ENCODE measurements at regions not wholly inside any gene's neighbourhood (a gene's known extent, or its start where the extent isn't known, plus 50 kb on each side); places are given as distances from the start of the nearest gene placed in this dataset.

DNA sequence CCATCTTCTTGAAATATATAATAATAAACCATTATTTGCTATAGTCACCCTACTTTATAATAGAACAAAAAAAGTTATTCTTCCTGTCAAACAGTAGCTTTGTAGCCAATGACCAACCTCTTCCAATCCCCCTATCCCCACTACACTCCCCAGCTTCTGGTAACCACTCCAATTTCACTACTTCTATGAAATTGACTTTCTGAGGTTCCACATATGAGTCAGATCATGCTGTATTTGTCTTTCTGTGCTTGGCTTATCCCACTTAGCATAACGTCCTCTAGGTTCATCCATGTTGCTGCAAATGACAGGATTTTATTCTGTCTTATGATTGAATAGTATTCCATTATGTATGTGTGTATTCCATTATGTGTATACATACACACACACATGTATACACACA, 809.7 kb upstream of the NDST4 start:
- Histone ChIP-seq H3K4me3 (no peak overlapping the region), H2AFZ (no peak overlapping the region), H4K20me1 (replicated peaks; ENCODE audit: insufficient read depth) (no peaks in the 10 kb centered on the region), H3K36me3 (ENCODE audit: insufficient read depth) (no peaks in the 10 kb centered on the region), H3K79me2 (replicated peaks; ENCODE audit: insufficient read depth) (no peaks in the 10 kb centered on the region), H3K9me2 (ENCODE audit: insufficient read depth) (no peaks in the 10 kb centered on the region), H3F3A (replicated peaks; ENCODE audit: low read depth) (no peaks in the 10 kb centered on the region), H3K27me3 (ENCODE audit: insufficient read depth) (no peaks in the 10 kb centered on the region), H3K4me2 (no peak overlapping the region), H3K4me1 (ENCODE audit: insufficient read depth) (no peaks in the 10 kb centered on the region), H3K27ac (ENCODE audit: low read depth) (no peak overlapping the region)
- DNase-seq (ENCODE audit: low spot score) (no peak), ATAC-seq (no peak)
- 0 out of 3 replicates have a peak, but pooled peaks cover 3% of the 10 kb centered on the region for H3K36me3 Mint-ChIP-seq (ENCODE audit: low read depth)
- peaks cover 5% of the 10 kb centered on the region for H3K4me1 Mint-ChIP-seq
- no peak overlapping the region for H3K4me3 Mint-ChIP-seq
- no peak overlapping the region for H3K27ac Mint-ChIP-seq
- H3K27me3 Mint-ChIP-seq (ENCODE audit: insufficient read depth, low read depth, poor library complexity): no peaks in the 10 kb centered on the region
- H3K9me3 Mint-ChIP-seq: no peaks in the 10 kb centered on the region
- no peak for TF ChIP-seq EZH2 (IDR thresholded peaks at IDR 0.05; ENCODE audit: low read depth, unreplicated experiment)
- TF ChIP-seq EZH2phosphoT487 (IDR thresholded peaks at IDR 0.05; ENCODE audit: unreplicated experiment): no peak
- no peak for TF ChIP-seq NANOG (IDR thresholded peaks at IDR 0.05; ENCODE audit: borderline replicate concordance)
- no peak for TF ChIP-seq ZNF331 (CRISPR knock-in tag; IDR thresholded peaks at IDR 0.05; ENCODE audit: low read depth)
- TF ChIP-seq ETS1 (IDR thresholded peaks at IDR 0.05): no peak
- TF ChIP-seq CTCF (conservative IDR thresholded peaks at IDR 0.05; ENCODE audit: low read depth in 2 of 2): no peak
- TF ChIP-seq, protein P1, sequence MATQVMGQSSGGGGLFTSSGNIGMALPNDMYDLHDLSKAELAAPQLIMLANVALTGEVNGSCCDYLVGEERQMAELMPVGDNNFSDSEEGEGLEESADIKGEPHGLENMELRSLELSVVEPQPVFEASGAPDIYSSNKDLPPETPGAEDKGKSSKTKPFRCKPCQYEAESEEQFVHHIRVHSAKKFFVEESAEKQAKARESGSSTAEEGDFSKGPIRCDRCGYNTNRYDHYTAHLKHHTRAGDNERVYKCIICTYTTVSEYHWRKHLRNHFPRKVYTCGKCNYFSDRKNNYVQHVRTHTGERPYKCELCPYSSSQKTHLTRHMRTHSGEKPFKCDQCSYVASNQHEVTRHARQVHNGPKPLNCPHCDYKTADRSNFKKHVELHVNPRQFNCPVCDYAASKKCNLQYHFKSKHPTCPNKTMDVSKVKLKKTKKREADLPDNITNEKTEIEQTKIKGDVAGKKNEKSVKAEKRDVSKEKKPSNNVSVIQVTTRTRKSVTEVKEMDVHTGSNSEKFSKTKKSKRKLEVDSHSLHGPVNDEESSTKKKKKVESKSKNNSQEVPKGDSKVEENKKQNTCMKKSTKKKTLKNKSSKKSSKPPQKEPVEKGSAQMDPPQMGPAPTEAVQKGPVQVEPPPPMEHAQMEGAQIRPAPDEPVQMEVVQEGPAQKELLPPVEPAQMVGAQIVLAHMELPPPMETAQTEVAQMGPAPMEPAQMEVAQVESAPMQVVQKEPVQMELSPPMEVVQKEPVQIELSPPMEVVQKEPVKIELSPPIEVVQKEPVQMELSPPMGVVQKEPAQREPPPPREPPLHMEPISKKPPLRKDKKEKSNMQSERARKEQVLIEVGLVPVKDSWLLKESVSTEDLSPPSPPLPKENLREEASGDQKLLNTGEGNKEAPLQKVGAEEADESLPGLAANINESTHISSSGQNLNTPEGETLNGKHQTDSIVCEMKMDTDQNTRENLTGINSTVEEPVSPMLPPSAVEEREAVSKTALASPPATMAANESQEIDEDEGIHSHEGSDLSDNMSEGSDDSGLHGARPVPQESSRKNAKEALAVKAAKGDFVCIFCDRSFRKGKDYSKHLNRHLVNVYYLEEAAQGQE (IDR thresholded peaks at IDR 0.05; ENCODE audit: unreplicated experiment): no peak
- TF ChIP-seq JUNB (IDR thresholded peaks at IDR 0.05; ENCODE audit: unreplicated experiment): no peak
- TF ChIP-seq ZNF462 (CRISPR knock-in tag; IDR thresholded peaks at IDR 0.05): no peak
- TF ChIP-seq POLR2AphosphoS5 (IDR thresholded peaks at IDR 0.05; ENCODE audit: low read depth): no peak

All from GM23338 (cell line).